Uterus (tissue), 3 donors: ENCODE measurements at regions not wholly inside any gene's neighbourhood (a gene's known extent, or its start where the extent isn't known, plus 50 kb on each side); places are given as distances from the start of the nearest gene placed in this dataset.
"Not testable (repeated sequence)": the region's sequence is repeated elsewhere in the genome, so short reads cannot be mapped to it uniquely, and the experiment has no call there.

Experiments used
- DNase-seq, 2 donors: peaks; one replicate each; pipeline ENCODE4 v3.0.0-alpha.2; 2019 to 2020
- H3K27ac ChIP-seq, 2 donors: fragments of 200-600 bp; sonication (generic); 1 replicate in 1 of 2; 2 replicates in 1 of 2; pipeline ENCODE4 v1.5.1; 2016 to 2018
- H3K27me3 ChIP-seq, 2 donors: fragments of 200-600 bp; sonication (generic); one replicate each; pipeline ENCODE4 v1.5.1; 2018 to 2019; ENCODE audit warnings: control low read depth in 1 of 2
- H3K36me3 ChIP-seq, 2 donors: fragments of 200-600 bp; sonication (generic); one replicate each; pipeline ENCODE4 v1.5.1; 2019; ENCODE audit warnings: control low read depth in 1 of 2
- H3K4me1 ChIP-seq, 2 donors: fragments of 200-600 bp; sonication (generic); one replicate each; pipeline ENCODE4 v1.5.1; 2018 to 2019; ENCODE audit warnings: control low read depth in 1 of 2
- H3K4me3 ChIP-seq, 2 donors: fragments of 200-600 bp; sonication (generic); 1 replicate in 1 of 2; 2 replicates in 1 of 2; pipeline ENCODE4 v1.5.1; 2018 to 2019; ENCODE audit warnings: mild to moderate bottlenecking in 1 of 2
- H3K9me3 ChIP-seq, 2 donors: fragments of 200-600 bp; sonication (generic); one replicate each; pipeline ENCODE4 v1.5.1; 2019; ENCODE audit warnings: control low read depth in 1 of 2
- CTCF ChIP-seq, 4 experiments: fragments of 200-600 bp in 2 of 4; fragments of 450-650 bp in 2 of 4; sonication (generic) in 2 of 4; IDR thresholded peaks; one replicate each; pipeline ENCODE4 v1.5.1; 2016 to 2019; ENCODE audit warnings: antibody characterized with exemption in 4 of 4, mild to moderate bottlenecking in 2 of 4, moderate library complexity in 1 of 4
- POLR2A ChIP-seq, 2 donors: fragments of 450-650 bp; IDR thresholded peaks; one replicate each; pipeline ENCODE4 v1.6.1; 2016; ENCODE audit warnings: antibody characterized with exemption in 2 of 2, mild to moderate bottlenecking in 1 of 2, moderate library complexity in 1 of 2
- intact Hi-C: fragments of 100-400 bp; cut with DNase I; formaldehyde crosslinking; loops from one replicate; pipeline ENCODE4 v1.15.1; 2023; ENCODE audit warnings: low total_unique reads
- donor health status: DM: yes; HTN: yes; CAD: no.

- no peak for DNase-seq
- H3K9me3 ChIP-seq, result no peaks in the 10 kb centered on the region
- H3K36me3 ChIP-seq, result no peaks in the 10 kb centered on the region
- intact Hi-C loops, result no loop called here
- no peak overlapping the region for H3K27ac ChIP-seq
- no peaks in the 10 kb centered on the region for H3K27me3 ChIP-seq
- TF ChIP-seq POLR2A (IDR thresholded peaks at IDR 0.05), result no peak
- no peak for TF ChIP-seq CTCF (IDR thresholded peaks at IDR 0.05)
- H3K4me3 ChIP-seq, result no peak overlapping the region
- H3K4me1 ChIP-seq, result no peaks in the 10 kb centered on the region
Observed at GRCh38 chr6:84588697-84589080, 175.7 kb downstream of the TBX18 start.

- H3K4me1 ChIP-seq, H3K4me3 ChIP-seq, H3K9me3 ChIP-seq, DNase-seq, H3K27me3 ChIP-seq, intact Hi-C loops, H3K27ac ChIP-seq, H3K36me3 ChIP-seq: not testable (repeated sequence)
Observed at GRCh38 chr6:84587994-84588696, 176.3 kb downstream of the TBX18 start.

GRCh38 chr6:84587202-84587940 lies 177.0 kb downstream of the TBX18 start:
- H3K9me3 ChIP-seq, H3K4me1 ChIP-seq, H3K4me3 ChIP-seq, H3K27me3 ChIP-seq, H3K36me3 ChIP-seq, DNase-seq, intact Hi-C loops, H3K27ac ChIP-seq: not testable (repeated sequence)

GRCh38 chr6:84583784-84584183 lies 180.6 kb downstream of the TBX18 start:
- Histone ChIP-seq H3K27me3 (no peaks in the 10 kb centered on the region), H3K4me3 (no peak overlapping the region), H3K4me1 (no peaks in the 10 kb centered on the region), H3K27ac (no peak overlapping the region), H3K36me3 (no peaks in the 10 kb centered on the region), H3K9me3 (no peaks in the 10 kb centered on the region)
- intact Hi-C loops, result no loop called here
- DNase-seq, result no peak
- no peak for TF ChIP-seq POLR2A (IDR thresholded peaks at IDR 0.05)
- TF ChIP-seq CTCF (IDR thresholded peaks at IDR 0.05), result no peak

- no peak overlapping the region for H3K4me3 ChIP-seq
- intact Hi-C loops, result no loop called here
- no peaks in the 10 kb centered on the region for H3K4me1 ChIP-seq
- H3K36me3 ChIP-seq, result no peaks in the 10 kb centered on the region
- H3K27ac ChIP-seq, result no peak overlapping the region
- TF ChIP-seq POLR2A (IDR thresholded peaks at IDR 0.05), result no peak
- no peak for TF ChIP-seq CTCF (IDR thresholded peaks at IDR 0.05)
- no peak for DNase-seq
- no peaks in the 10 kb centered on the region for H3K9me3 ChIP-seq
- H3K27me3 ChIP-seq, result no peaks in the 10 kb centered on the region
Observed at GRCh38 chr6:84582997-84583396, 181.4 kb downstream of the TBX18 start.

GRCh38 chr6:84581494-84582259 lies 182.7 kb downstream of the TBX18 start:
- H3K27ac ChIP-seq, result no peak overlapping the region
- no peaks in the 10 kb centered on the region for H3K36me3 ChIP-seq
- no peak for DNase-seq
- H3K4me1 ChIP-seq, result no peaks in the 10 kb centered on the region
- no peaks in the 10 kb centered on the region for H3K9me3 ChIP-seq
- intact Hi-C loops, result no loop called here
- H3K4me3 ChIP-seq, result no peak overlapping the region
- TF ChIP-seq CTCF (IDR thresholded peaks at IDR 0.05) (no peak), POLR2A (IDR thresholded peaks at IDR 0.05) (no peak)
- H3K27me3 ChIP-seq, result no peaks in the 10 kb centered on the region
